PC-3 (cell line): ENCODE measurements at regions not wholly inside any gene's neighbourhood (a gene's known extent, or its start where the extent isn't known, plus 50 kb on each side); places are given as distances from the start of the nearest gene placed in this dataset.

ENCODE experiments used
- ATAC-seq: fragments of 200-7000 bp; cut with Tn5 transposase; 2 replicates; pipeline ENCODE4 v1.9.1; 2020; ENCODE audit warnings: mild to moderate bottlenecking, moderate library complexity
- BruUV-seq: library from RNA; stranded (reverse); fragments of 400-500 nt; replicated peaks from 2 replicates; lab custom pipeline; 2021; lab: Mats Ljungman, UMichigan
- CTCF ChIA-PET: fragments of 300-600 bp; sonication (Branson Sonifier 250); formaldehyde crosslinking; loops from one replicate; lab custom pipeline; 2022; ENCODE audit warnings: antibody characterized with exemption; lab: Charles Lee
- POLR2A ChIA-PET: fragments of 300-600 bp; sonication (Branson Sonifier 250); formaldehyde crosslinking; loops from one replicate; lab custom pipeline; 2022; ENCODE audit warnings: antibody characterized with exemption; ENCODE audit not compliant: unreplicated experiment; lab: Charles Lee
- DNase-seq: peaks from one replicate; pipeline ENCODE4 v3.0.0-alpha.2; 2015
- H2AFZ ChIP-seq: fragments of 300-600 bp; sonication (generic); 2 replicates; pipeline ENCODE4 v1.6.0; 2016; ENCODE audit warnings: antibody characterized with exemption, low read length
- H3F3A ChIP-seq: fragments of 300-600 bp; sonication (generic); one replicate; pipeline ENCODE4 v1.6.0; 2017; ENCODE audit warnings: antibody characterized with exemption, low read length, control low read depth, mild to moderate bottlenecking; ENCODE audit not compliant: unreplicated experiment
- H3K27ac ChIP-seq: fragments of 300-600 bp; sonication (generic); 2 replicates; pipeline ENCODE4 v1.5.1; 2016; ENCODE audit warnings: mild to moderate bottlenecking, low read length
- H3K27me3 ChIP-seq: fragments of 300-600 bp; sonication (generic); 2 replicates; pipeline ENCODE4 v1.6.1; 2016; ENCODE audit warnings: low read length, mixed read lengths
- H3K36me3 ChIP-seq: fragments of 300-600 bp; sonication (generic); 2 replicates; pipeline ENCODE4 v1.6.1; 2016; ENCODE audit warnings: low read depth, mixed run types, low read length, mixed read lengths
- H3K4me1 ChIP-seq: fragments of 300-600 bp; sonication (generic); 2 replicates; pipeline ENCODE4 v1.5.1; 2016; ENCODE audit warnings: low read length; ENCODE audit not compliant: insufficient read depth
- H3K4me2 ChIP-seq: fragments of 300-600 bp; sonication (generic); 2 replicates; pipeline ENCODE4 v1.6.0; 2016; ENCODE audit warnings: low read length
- H3K4me3 ChIP-seq: fragments of 300-600 bp; sonication (generic); 2 replicates; pipeline ENCODE4 v1.5.1; 2016; ENCODE audit warnings: mild to moderate bottlenecking, low read length, mixed read lengths
- H3K79me2 ChIP-seq: fragments of 300-600 bp; sonication (generic); 2 replicates; pipeline ENCODE4 v1.6.1; 2017; ENCODE audit warnings: low read length, mixed read lengths
- H3K9ac ChIP-seq: fragments of 300-600 bp; sonication (generic); 2 replicates; pipeline ENCODE4 v1.6.0; 2016; ENCODE audit warnings: mild to moderate bottlenecking, low read length
- H3K9me2 ChIP-seq: fragments of 300-600 bp; sonication (generic); replicated peaks from 2 replicates; pipeline ENCODE4 v1.6.1; 2016; ENCODE audit warnings: mixed run types, low read length, mixed read lengths
- H3K9me3 ChIP-seq: fragments of 300-600 bp; sonication (generic); 2 replicates; pipeline ENCODE4 v1.6.1; 2016; ENCODE audit warnings: low read length, mixed read lengths
- H4K20me1 ChIP-seq: fragments of 300-600 bp; sonication (generic); 2 replicates; pipeline ENCODE4 v1.6.1; 2016; ENCODE audit warnings: low read length, mixed read lengths
- CTCF ChIP-seq: fragments of 300-600 bp; sonication (generic); conservative IDR thresholded peaks from 2 replicates; pipeline ENCODE4 v1.5.1; 2017; ENCODE audit warnings: antibody characterized with exemption, low read depth, mild to moderate bottlenecking, low read length
- EZH2 ChIP-seq: fragments of 300-600 bp; sonication (generic); IDR thresholded peaks from one replicate; pipeline ENCODE4 v1.6.1; 2017; ENCODE audit warnings: antibody characterized with exemption, mild to moderate bottlenecking, low read length; ENCODE audit not compliant: unreplicated experiment
- EZH2phosphoT487 ChIP-seq: fragments of 300-600 bp; sonication (generic); IDR thresholded peaks from 2 replicates; pipeline ENCODE4 v1.6.1; 2018; ENCODE audit warnings: mild to moderate bottlenecking, antibody characterized with exemption, low read length, borderline replicate concordance
- intact Hi-C: fragments of 100-400 bp; cut with micrococcal nuclease; formaldehyde crosslinking; loops from 2 replicates; pipeline ENCODE4 v1.9.0; 2023

DNA sequence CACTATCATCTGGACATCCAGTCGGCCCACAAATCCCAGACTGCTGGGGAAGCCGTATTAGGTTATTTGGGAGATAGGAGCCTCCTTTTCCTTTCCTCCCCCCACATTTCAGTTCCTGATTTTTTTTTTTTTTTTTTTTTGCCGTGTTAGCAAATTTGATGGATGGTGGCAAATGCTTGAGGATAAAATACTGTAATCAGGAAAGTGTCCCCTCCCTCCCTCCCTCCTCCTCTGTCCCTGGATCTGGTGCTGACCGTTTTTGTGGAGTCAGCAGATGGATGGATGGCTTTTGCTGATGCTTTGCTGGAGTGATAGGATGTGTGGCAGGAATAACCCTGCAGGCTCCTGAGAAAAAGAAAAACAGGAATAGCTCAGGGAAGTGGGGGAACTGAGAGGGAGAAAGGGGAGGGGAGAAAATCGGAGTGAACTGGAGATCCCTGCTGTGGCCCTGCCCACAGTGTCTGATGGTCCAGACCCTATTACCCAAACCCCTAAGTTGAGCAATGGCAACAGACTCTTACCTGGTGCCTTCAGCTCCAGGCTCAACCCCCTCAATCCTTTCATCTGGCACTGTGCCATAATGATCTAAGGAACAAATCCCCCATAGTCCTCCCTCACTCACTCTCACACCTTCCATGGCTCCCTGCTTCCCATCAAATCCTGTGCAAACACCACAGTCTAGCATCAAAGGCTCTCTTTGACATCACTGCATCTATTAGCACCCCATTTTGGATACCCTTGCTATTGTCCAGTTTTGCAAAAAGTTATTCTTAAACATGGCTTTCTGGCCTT, 277.3 kb upstream of the CHD6 start:
- Histone ChIP-seq H2AFZ (no peak overlapping the region), H3F3A (no peaks in the 10 kb centered on the region), H3K79me2 (no peaks in the 10 kb centered on the region), H3K9me2 (no peaks in the 10 kb centered on the region), H3K4me1 (no peaks in the 10 kb centered on the region), H3K36me3 (no peaks in the 10 kb centered on the region), H3K4me3 (no peak overlapping the region), H4K20me1 (no peaks in the 10 kb centered on the region), H3K9me3 (0 out of 2 replicates have a peak, but pooled peaks cover 5% of the 10 kb centered on the region), H3K27ac (no peak overlapping the region), H3K27me3 (no peaks in the 10 kb centered on the region), H3K9ac (no peak overlapping the region), H3K4me2 (no peak overlapping the region)
- intact Hi-C loops: no loop called here
- ATAC-seq (no peak), DNase-seq (no peak)
- no peak for TF ChIP-seq EZH2
- no peak for TF ChIP-seq EZH2phosphoT487
- TF ChIP-seq CTCF: no peak
- ChIA-PET POLR2A (no interaction called here), CTCF (no interaction called here)
- BruUV-seq: no TSS peak

DNA sequence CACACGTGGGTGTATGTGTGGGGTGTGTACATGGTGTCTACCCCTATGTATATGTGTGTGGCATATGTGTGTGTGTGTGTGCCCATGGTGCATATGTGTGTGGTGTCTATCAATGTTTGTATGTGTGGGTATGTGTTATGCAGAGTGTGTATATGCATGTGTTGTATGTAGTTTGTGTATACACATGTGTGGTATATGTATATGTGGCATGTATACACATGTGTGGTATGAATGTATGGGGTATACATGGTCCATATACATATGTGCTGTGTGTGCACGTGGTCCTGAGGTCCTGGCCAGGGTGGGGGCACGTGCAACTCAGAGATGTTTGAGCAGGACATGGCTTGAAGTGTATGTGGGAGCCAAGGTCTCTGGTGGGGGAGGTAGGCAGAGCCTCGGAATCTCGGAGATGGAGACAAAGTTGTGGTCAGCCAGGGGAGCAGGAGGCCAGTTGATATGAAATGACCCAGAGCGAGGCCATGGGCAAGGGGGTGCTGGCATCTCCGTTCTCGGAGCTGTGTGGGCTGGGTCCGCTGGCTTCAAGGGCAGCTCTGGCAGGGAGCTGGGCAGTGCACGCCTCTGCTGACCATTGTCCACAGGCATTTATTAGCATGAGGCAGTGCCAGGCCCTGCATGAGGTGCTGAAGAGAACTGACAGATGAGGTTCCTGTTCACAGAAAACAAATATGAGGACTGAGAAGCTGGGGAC, 276.2 kb upstream of the CHD6 start:
- Histone ChIP-seq H3K27ac (no peak overlapping the region), H3K27me3 (no peaks in the 10 kb centered on the region), H3K4me1 (no peaks in the 10 kb centered on the region), H3K4me3 (no peak overlapping the region), H2AFZ (no peak overlapping the region), H3K9ac (no peak overlapping the region), H4K20me1 (no peaks in the 10 kb centered on the region), H3K79me2 (no peaks in the 10 kb centered on the region), H3K9me3 (0 out of 2 replicates have a peak, but pooled peaks cover 5% of the 10 kb centered on the region), H3F3A (no peaks in the 10 kb centered on the region), H3K4me2 (no peak overlapping the region), H3K36me3 (no peaks in the 10 kb centered on the region), H3K9me2 (no peaks in the 10 kb centered on the region)
- ATAC-seq (no peak), DNase-seq (no peak)
- intact Hi-C loops: no loop called here
- ChIA-PET CTCF (no interaction called here), POLR2A (no interaction called here)
- BruUV-seq: no TSS peak
- no peak for TF ChIP-seq CTCF
- TF ChIP-seq EZH2: no peak
- no peak for TF ChIP-seq EZH2phosphoT487

DNA sequence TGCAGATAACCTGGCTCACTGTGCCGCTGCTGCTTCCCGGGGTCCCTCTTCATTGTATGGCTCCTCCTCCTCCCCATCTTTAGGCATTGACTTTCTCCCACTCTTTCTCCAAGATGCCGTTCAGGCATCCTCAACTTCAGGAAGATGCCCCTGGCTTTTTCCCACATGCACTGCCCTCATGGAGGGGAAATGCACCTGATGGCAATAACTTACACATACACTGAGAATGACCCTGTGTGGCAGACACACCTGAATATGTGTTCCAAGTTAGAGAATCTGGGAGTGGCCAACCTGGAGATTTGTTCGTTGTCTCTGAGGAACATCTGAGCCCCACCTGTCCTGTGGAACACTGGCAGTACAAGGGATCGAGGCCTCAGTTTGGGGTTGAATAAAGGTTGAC, 273.9 kb upstream of the CHD6 start:
- Histone ChIP-seq H3K4me1 (no peaks in the 10 kb centered on the region), H3F3A (no peaks in the 10 kb centered on the region), H3K27ac (no peak overlapping the region), H3K27me3 (no peaks in the 10 kb centered on the region), H3K9me3 (0 out of 2 replicates have a peak, but pooled peaks cover 5% of the 10 kb centered on the region), H3K9ac (no peak overlapping the region), H3K4me3 (no peak overlapping the region), H4K20me1 (no peaks in the 10 kb centered on the region), H2AFZ (no peak overlapping the region), H3K4me2 (no peak overlapping the region), H3K36me3 (no peaks in the 10 kb centered on the region), H3K9me2 (no peaks in the 10 kb centered on the region), H3K79me2 (no peaks in the 10 kb centered on the region)
- ATAC-seq: no peak
- POLR2A ChIA-PET: no interaction called here
- CTCF ChIA-PET: no interaction called here
- TF ChIP-seq EZH2phosphoT487 (no peak), EZH2 (no peak), CTCF (no peak)
- DNase-seq: no peak
- BruUV-seq: no TSS peak
- intact Hi-C loops: no loop called here
